GM12875 (cell line): ENCODE measurements at regions not wholly inside any gene's neighbourhood (a gene's known extent, or its start where the extent isn't known, plus 50 kb on each side); places are given as distances from the start of the nearest gene placed in this dataset.

ENCODE experiments used
- H3K4me3 ChIP-seq: one replicate; pipeline ENCODE4 v1.5.1; 2011; ENCODE audit warnings: low read depth, low read length, control low read depth
- TF ChIP-seq, protein P1 (sequence below): IDR thresholded peaks from 2 replicates; pipeline ENCODE4 v1.5.1; 2011; ENCODE audit warnings: low read depth, mild to moderate bottlenecking, control low read depth, inconsistent platforms, low read length, moderate library complexity, borderline replicate concordance; ENCODE audit not compliant: insufficient read depth

DNA sequence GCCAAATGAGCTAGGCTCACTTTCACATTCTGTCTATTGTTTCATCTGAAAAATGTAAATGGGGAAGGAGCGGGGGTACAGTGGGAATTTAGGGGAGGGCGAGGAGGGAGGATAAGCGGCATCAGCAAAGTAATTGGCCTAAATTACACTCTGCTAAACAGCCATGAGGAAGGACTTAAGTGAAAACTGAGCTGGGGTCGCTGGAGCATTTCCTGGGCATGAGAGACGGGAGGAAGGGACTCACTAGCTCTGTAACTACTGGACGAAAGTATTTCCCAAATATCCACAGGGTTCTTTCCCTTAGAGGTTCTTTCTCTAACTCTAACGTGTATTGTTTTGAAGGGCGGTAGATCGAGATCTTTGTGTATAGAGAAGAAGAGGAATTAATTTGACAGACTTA, 418.0 kb downstream of the SOX2 start:
- H3K4me3 ChIP-seq = no peak overlapping the region
- TF ChIP-seq, protein P1, sequence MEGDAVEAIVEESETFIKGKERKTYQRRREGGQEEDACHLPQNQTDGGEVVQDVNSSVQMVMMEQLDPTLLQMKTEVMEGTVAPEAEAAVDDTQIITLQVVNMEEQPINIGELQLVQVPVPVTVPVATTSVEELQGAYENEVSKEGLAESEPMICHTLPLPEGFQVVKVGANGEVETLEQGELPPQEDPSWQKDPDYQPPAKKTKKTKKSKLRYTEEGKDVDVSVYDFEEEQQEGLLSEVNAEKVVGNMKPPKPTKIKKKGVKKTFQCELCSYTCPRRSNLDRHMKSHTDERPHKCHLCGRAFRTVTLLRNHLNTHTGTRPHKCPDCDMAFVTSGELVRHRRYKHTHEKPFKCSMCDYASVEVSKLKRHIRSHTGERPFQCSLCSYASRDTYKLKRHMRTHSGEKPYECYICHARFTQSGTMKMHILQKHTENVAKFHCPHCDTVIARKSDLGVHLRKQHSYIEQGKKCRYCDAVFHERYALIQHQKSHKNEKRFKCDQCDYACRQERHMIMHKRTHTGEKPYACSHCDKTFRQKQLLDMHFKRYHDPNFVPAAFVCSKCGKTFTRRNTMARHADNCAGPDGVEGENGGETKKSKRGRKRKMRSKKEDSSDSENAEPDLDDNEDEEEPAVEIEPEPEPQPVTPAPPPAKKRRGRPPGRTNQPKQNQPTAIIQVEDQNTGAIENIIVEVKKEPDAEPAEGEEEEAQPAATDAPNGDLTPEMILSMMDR = no peak

DNA sequence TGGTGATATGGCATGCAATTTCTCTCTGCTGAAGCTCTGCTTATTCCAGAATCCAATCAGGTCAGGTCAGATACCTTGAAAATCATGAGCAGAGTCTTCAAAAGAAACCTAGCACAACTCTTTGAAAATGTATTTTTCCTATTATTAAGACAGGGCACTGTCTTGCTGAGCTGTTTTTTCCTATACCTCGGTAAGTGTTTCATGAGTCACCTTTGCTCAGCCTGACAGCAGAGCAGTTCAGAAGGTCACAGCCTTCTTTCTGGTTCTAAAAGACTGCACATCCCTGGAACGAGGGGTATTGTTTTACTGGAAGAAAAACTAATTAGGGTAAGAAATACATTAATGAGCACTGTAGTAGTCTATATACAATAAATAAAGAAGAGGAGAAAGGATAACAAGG, 422.0 kb downstream of the SOX2 start:
- H3K4me3 ChIP-seq = no peak overlapping the region
- TF ChIP-seq, protein P1 = no peak

DNA sequence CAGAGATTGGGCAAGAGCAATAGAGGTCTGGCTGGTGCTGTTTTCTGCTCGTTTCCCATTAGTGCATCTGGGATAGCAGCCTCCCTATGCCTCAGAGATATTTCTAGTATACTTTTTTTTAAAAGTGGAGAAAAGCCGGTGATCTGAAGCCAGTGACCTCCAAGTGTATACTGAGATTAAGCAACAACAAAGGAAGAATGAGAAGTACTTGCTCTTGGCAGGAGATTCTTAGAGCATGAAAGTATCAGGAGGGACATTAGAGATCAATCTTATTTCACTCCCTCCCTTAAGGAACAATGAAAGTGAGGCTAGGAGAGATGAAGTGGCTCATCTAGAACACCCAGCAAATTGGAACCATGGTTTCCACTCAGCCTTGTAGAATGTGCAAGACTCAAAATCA, 423.3 kb downstream of the SOX2 start:
- H3K4me3 ChIP-seq = no peak overlapping the region
- TF ChIP-seq, protein P1 = no peak

DNA sequence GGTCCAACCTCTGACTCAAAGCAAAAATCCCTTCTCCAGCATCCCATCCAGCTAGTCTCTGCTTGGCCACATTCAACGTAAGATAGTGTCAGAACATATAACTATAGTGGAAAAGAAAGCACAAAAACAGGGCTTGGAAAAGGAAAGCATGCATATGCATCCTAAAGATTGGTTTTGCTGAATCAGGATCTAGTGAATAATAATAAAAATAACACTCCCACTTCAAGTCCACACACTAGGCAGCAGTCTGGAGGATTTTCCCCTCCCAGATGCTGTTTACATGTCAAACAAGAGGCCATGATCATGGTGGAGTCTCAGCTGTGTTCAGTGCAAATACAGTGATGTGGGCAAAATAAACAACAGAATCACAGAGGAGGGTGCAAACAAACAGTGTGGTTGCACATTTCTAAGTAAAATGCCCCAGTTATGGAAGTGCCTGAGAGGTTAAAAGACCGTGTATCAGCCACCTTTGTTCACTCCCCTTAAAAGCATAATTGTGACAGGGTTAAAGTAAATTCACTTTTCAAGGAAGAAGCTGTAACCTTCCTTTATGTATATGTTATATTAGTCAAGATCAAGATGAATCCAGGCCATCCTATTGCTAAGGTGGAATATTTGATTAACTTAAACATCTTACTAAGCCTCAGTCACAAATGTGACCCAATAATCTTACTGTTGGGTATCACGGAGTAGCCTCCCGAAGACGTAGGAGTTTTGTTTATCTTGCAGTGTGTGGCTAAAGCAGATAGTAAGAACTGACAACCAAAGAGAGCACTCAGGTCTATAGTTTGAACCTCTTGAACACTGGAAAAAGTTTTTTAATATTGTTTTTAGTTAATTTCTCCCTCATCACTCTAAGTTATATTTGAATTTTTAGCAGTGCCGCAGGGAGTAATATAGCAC, 424.5 kb downstream of the SOX2 start:
- H3K4me3 ChIP-seq = no peak overlapping the region
- TF ChIP-seq, protein P1 = no peak

DNA sequence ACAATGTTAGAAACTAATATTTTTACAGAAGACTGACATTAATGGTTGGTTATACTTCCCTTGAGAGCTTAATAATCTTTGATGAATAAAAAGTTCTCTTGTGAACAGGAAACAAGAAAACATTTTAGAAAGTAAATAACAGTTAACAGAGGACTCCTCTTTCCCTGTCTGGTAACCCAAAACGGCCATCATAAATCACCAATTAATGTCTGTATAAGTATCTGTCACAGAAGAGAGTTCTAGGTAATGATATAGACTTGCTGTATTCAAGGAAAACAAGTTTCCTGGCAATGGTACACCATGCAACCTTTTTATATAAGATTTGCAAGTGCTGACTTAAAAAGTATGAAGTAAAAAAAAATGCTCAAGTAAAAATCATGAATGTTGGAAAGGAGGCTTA, 426.7 kb downstream of the SOX2 start:
- TF ChIP-seq, protein P1 = no peak
- H3K4me3 ChIP-seq = no peak overlapping the region

DNA sequence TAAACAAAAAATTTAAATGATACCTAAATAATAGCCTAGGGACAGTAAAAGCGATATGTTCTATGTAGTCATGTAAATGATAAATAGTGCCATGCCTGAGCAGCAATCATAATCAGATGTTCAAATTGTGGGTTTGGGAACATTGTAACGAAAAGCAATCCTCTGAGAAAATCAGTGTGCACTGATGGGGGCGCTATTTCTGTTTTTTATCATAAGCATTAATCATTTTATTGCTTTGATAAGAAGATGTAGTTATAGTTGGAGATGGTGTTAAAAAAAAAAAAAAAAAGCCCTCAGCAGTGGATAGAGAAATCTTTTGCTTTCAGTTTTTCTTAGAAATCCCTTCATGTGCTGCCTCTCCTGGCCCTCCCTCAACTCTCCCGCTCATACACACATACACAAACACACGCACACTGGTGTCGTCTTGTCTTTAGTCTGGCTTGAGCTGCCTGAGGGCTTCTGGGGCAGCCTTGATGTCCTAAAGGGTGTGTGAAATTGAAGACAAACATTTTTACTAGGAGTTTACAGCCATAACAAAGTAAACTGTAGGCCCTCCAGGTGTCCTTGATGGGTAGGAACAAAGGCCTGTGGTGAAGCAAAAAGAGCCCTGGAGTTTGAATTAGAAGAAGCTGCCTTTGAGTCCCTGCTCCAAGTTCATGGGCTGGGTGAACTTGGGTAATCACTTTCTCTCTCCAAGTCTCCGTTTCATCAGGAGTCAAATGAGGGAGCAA, 428.1 kb downstream of the SOX2 start:
- H3K4me3 ChIP-seq = no peak overlapping the region
- TF ChIP-seq, protein P1 = no peak
